DND-41 (cell line): ENCODE measurements at regions not wholly inside any gene's neighbourhood (a gene's known extent, or its start where the extent isn't known, plus 50 kb on each side); places are given as distances from the start of the nearest gene placed in this dataset.

Source experiments
- EZH2 ChIP-seq: IDR thresholded peaks from 3 replicates; pipeline ENCODE4 v1.6.1; 2012; ENCODE audit warnings: borderline replicate concordance, low read depth, mild to moderate bottlenecking, moderate library complexity, low read length, inconsistent platforms; ENCODE audit not compliant: severe bottlenecking
- TF ChIP-seq, protein P1 (sequence below): IDR thresholded peaks from 2 replicates; pipeline ENCODE4 v1.5.1; 2012; ENCODE audit warnings: borderline replicate concordance, low read length, moderate library complexity, mild to moderate bottlenecking; ENCODE audit not compliant: poor library complexity, severe bottlenecking; ENCODE audit errors: extremely low read depth

DNA sequence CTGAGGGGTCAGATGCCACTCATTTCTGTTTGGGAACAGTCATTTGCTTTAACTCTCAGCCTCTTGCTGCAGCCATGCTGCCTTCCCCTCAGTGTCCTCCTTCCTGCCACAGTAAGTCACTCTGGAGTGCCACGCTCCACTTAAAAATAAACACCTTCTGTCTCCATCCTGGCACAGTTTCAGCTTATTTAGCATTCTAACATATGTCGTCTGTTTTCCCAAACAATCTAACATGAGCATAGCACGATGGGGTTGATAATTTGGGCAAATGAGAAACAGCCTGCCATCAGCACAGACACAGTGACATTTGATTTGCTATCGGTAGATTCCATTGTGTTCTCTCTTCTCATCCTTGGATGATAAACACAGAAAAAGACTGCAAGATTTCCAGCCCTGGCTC lies 768.6 kb downstream of the UQCRFS1 start:
- TF ChIP-seq, protein P1, sequence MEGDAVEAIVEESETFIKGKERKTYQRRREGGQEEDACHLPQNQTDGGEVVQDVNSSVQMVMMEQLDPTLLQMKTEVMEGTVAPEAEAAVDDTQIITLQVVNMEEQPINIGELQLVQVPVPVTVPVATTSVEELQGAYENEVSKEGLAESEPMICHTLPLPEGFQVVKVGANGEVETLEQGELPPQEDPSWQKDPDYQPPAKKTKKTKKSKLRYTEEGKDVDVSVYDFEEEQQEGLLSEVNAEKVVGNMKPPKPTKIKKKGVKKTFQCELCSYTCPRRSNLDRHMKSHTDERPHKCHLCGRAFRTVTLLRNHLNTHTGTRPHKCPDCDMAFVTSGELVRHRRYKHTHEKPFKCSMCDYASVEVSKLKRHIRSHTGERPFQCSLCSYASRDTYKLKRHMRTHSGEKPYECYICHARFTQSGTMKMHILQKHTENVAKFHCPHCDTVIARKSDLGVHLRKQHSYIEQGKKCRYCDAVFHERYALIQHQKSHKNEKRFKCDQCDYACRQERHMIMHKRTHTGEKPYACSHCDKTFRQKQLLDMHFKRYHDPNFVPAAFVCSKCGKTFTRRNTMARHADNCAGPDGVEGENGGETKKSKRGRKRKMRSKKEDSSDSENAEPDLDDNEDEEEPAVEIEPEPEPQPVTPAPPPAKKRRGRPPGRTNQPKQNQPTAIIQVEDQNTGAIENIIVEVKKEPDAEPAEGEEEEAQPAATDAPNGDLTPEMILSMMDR: no peak
- TF ChIP-seq EZH2: no peak
